PC-9 (cell line): ENCODE measurements at regions not wholly inside any gene's neighbourhood (a gene's known extent, or its start where the extent isn't known, plus 50 kb on each side); places are given as distances from the start of the nearest gene placed in this dataset.

ENCODE experiments used
- BruUV-seq: library from RNA; stranded (reverse); fragments of 400-500 nt; replicated peaks from 2 replicates; lab custom pipeline; 2021; lab: Mats Ljungman, UMichigan
- CTCF ChIA-PET: fragments of 300-600 bp; sonication (Branson Sonifier 250); formaldehyde crosslinking; loops from one replicate; lab custom pipeline; 2022; ENCODE audit warnings: antibody characterized with exemption; lab: Charles Lee
- POLR2A ChIA-PET: fragments of 300-600 bp; sonication (Branson Sonifier 250); formaldehyde crosslinking; loops from one replicate; lab custom pipeline; 2022; ENCODE audit warnings: antibody characterized with exemption; ENCODE audit not compliant: unreplicated experiment; lab: Charles Lee
- DNase-seq, 2 experiments: peaks; one replicate each; pipeline versions ENCODE4 v3.0.0 to v3.0.0-alpha.2; 2015 to 2022; ENCODE audit warnings: mixed read lengths in 1 of 2
- H2AFZ ChIP-seq: fragments of 200-600 bp; sonication (generic); 2 replicates; pipeline ENCODE4 v1.8.1; 2017; ENCODE audit warnings: antibody characterized with exemption
- H3F3A ChIP-seq: fragments of 200-600 bp; sonication (generic); 2 replicates; pipeline ENCODE4 v1.8.1; 2017; ENCODE audit warnings: antibody characterized with exemption, mild to moderate bottlenecking, low read depth; ENCODE audit not compliant: insufficient read depth
- H3K27ac ChIP-seq: fragments of 200-600 bp; sonication (generic); 2 replicates; pipeline ENCODE4 v1.6.1; 2016; ENCODE audit warnings: mixed run types
- H3K27me3 ChIP-seq: fragments of 200-600 bp; sonication (generic); 2 replicates; pipeline ENCODE4 v1.6.1; 2016; ENCODE audit warnings: low read depth, mixed run types; ENCODE audit not compliant: insufficient read depth
- H3K36me3 ChIP-seq: fragments of 200-600 bp; sonication (generic); 2 replicates; pipeline ENCODE4 v1.6.1; 2016; ENCODE audit warnings: low read depth, mixed run types
- H3K4me1 ChIP-seq: fragments of 200-600 bp; sonication (generic); replicated peaks from 2 replicates; pipeline ENCODE4 v1.6.1; 2016; ENCODE audit warnings: mixed run types; ENCODE audit not compliant: insufficient read depth
- H3K4me2 ChIP-seq: fragments of 200-600 bp; sonication (generic); 2 replicates; pipeline ENCODE4 v1.6.1; 2017; ENCODE audit warnings: mixed run types
- H3K4me3 ChIP-seq: fragments of 200-600 bp; sonication (generic); 2 replicates; pipeline ENCODE4 v1.6.1; 2016; ENCODE audit warnings: mixed run types
- H3K79me2 ChIP-seq: fragments of 200-600 bp; sonication (generic); 2 replicates; pipeline ENCODE4 v1.6.1; 2017; ENCODE audit warnings: low read depth, mixed run types
- H3K9me2 ChIP-seq: fragments of 200-600 bp; sonication (generic); 2 replicates; pipeline ENCODE4 v1.8.1; 2017; ENCODE audit warnings: mild to moderate bottlenecking; ENCODE audit not compliant: insufficient read depth
- H3K9me3 ChIP-seq: fragments of 200-600 bp; sonication (generic); 2 replicates; pipeline ENCODE4 v1.8.1; 2016; ENCODE audit warnings: low read depth; ENCODE audit not compliant: insufficient read depth
- H4K20me1 ChIP-seq: fragments of 200-600 bp; sonication (generic); 2 replicates; pipeline ENCODE4 v1.8.1; 2017; ENCODE audit not compliant: insufficient read depth
- EZH2 ChIP-seq: fragments of 200-600 bp; sonication (generic); IDR thresholded peaks from 2 replicates; pipeline ENCODE4 v1.8.0; 2017; ENCODE audit warnings: antibody characterized with exemption, low read depth
- intact Hi-C: fragments of 100-400 bp; cut with micrococcal nuclease; formaldehyde crosslinking; loops from one replicate; pipeline ENCODE4 v1.10.0; 2022; ENCODE audit not compliant: unreplicated experiment
- TF ChIP-seq, protein P1 (sequence below): fragments of 200-600 bp; sonication (generic); conservative IDR thresholded peaks from 2 replicates; pipeline ENCODE4 v1.6.1; 2017; ENCODE audit warnings: mixed run types, antibody characterized with exemption, mild to moderate bottlenecking, moderate library complexity

DNA sequence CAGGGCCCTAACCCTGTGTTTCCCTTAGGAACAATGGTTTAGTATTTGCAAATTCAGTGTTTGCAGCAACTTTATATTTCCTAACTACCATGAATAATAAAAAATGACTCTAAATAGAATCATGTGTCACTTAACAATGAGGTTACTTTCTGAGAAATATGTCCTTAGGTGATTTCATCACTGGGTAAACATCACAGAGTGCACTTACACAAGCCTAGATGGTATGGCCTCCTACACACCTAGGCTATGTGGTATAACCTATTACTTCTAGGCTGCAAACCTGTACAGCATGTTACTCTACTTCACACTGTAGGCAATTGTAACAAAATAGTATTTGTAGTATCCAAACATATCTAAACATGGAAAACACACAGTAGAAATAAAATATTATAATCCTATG is 1174.6 kb upstream of the LRRTM3 start:
- H3K27me3 ChIP-seq, result no peaks in the 10 kb centered on the region
- H3K27ac ChIP-seq, result no peak overlapping the region
- H2AFZ ChIP-seq, result no peak overlapping the region
- BruUV-seq, result no TSS peak
- no peaks in the 10 kb centered on the region for H4K20me1 ChIP-seq
- CTCF ChIA-PET, result no interaction called here
- H3K36me3 ChIP-seq, result no peaks in the 10 kb centered on the region
- POLR2A ChIA-PET, result no interaction called here
- intact Hi-C loops, result no loop called here
- DNase-seq, result peak in 1 of 2 experiments; percentile 77
- no peak overlapping the region for H3K4me2 ChIP-seq
- H3K79me2 ChIP-seq, result no peaks in the 10 kb centered on the region
- 0 out of 2 replicates have a peak, but pooled peaks cover 2% of the 10 kb centered on the region for H3K9me2 ChIP-seq
- H3K4me1 ChIP-seq, result peaks cover 8% of the 10 kb centered on the region; the same call in 1 of the 2 replicates
- TF ChIP-seq, protein P1, sequence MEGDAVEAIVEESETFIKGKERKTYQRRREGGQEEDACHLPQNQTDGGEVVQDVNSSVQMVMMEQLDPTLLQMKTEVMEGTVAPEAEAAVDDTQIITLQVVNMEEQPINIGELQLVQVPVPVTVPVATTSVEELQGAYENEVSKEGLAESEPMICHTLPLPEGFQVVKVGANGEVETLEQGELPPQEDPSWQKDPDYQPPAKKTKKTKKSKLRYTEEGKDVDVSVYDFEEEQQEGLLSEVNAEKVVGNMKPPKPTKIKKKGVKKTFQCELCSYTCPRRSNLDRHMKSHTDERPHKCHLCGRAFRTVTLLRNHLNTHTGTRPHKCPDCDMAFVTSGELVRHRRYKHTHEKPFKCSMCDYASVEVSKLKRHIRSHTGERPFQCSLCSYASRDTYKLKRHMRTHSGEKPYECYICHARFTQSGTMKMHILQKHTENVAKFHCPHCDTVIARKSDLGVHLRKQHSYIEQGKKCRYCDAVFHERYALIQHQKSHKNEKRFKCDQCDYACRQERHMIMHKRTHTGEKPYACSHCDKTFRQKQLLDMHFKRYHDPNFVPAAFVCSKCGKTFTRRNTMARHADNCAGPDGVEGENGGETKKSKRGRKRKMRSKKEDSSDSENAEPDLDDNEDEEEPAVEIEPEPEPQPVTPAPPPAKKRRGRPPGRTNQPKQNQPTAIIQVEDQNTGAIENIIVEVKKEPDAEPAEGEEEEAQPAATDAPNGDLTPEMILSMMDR, result no peak
- no peak for TF ChIP-seq EZH2
- no peak overlapping the region for H3K4me3 ChIP-seq
- H3F3A ChIP-seq, result no peaks in the 10 kb centered on the region; the same call in 1 of the 2 replicates
- no peaks in the 10 kb centered on the region for H3K9me3 ChIP-seq

DNA sequence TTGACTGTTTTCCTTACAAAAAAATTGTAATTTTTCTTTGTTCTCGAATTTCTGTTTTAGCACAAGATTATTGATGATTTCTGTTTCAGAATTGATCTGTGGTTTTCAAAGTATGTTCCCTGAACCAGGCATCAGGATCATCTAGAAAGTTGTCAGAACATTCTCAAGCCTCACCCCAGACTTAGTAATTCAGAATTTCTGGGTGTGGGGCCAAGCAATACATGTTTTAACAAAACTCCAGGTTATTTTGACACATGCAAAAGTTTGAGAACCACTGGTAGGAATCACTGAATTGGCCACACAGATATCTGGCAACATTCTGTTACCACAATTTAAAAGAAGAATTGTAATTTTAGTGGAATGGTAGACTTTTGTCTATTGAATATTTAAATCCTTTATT is 1173.9 kb upstream of the LRRTM3 start:
- Histone ChIP-seq H3K27me3 (no peaks in the 10 kb centered on the region), H4K20me1 (no peaks in the 10 kb centered on the region), H3K9me3 (no peaks in the 10 kb centered on the region), H3K79me2 (no peaks in the 10 kb centered on the region), H2AFZ (no peak overlapping the region), H3F3A (no peaks in the 10 kb centered on the region; the same call in 1 of the 2 replicates), H3K4me3 (no peak overlapping the region), H3K36me3 (no peaks in the 10 kb centered on the region), H3K9me2 (no peaks in the 10 kb centered on the region), H3K4me2 (no peak overlapping the region), H3K4me1 (peaks cover 8% of the 10 kb centered on the region; the same call in 1 of the 2 replicates), H3K27ac (no peak overlapping the region)
- DNase-seq, result no peak
- BruUV-seq, result no TSS peak
- ChIA-PET POLR2A (no interaction called here), CTCF (no interaction called here)
- TF ChIP-seq, protein P1, result no peak
- TF ChIP-seq EZH2, result no peak
- intact Hi-C loops, result no loop called here

DNA sequence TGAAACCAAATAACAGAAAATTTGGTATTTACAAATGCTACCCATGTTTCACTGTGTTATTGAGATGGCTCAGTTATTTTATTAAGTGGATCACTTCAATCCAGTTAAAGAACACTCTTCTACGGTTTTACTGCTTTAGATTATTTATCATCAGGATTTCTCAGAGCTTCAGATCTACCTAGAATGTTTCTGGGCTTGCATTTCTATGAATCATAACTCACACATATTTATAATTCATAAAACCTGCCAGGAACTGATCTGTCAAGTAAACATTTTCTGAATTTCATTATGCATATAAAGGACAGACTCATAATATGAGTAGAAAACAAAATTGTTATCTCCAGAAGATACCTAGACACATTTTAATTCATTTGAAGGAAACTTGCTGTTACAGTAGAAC is 1172.3 kb upstream of the LRRTM3 start:
- Histone ChIP-seq H3K27me3 (no peaks in the 10 kb centered on the region), H3K36me3 (no peaks in the 10 kb centered on the region), H3K4me3 (no peak overlapping the region), H4K20me1 (no peaks in the 10 kb centered on the region), H3K4me2 (no peak overlapping the region), H3K9me3 (no peaks in the 10 kb centered on the region), H3K4me1 (peaks cover 8% of the 10 kb centered on the region; the same call in 1 of the 2 replicates), H3K9me2 (no peaks in the 10 kb centered on the region), H3F3A (no peaks in the 10 kb centered on the region; the same call in 1 of the 2 replicates), H2AFZ (no peak overlapping the region), H3K79me2 (no peaks in the 10 kb centered on the region), H3K27ac (no peak overlapping the region)
- no peak for TF ChIP-seq EZH2
- TF ChIP-seq, protein P1, result no peak
- BruUV-seq, result no TSS peak
- intact Hi-C loops, result no loop called here
- POLR2A ChIA-PET, result no interaction called here
- CTCF ChIA-PET, result interaction anchor here (0.6 kb wide), 1 partner anchor 1104 kb away, joined by 3 read pairs; no protein-coding TSS in a partner anchor
- DNase-seq, result no peak
